ENCODE measurements at regions not wholly inside any gene's neighbourhood (a gene's known extent, or its start where the extent isn't known, plus 50 kb on each side); places are given as distances from the start of the nearest gene placed in this dataset.

GRCh38 chr10:45495438-45496152 lies 121.6 kb downstream of the ALOX5 start:
- peaks cover 13 to 15% of the 10 kb centered on the region in 2 donors for H3K9me3 ChIP-seq (replicated peaks in 1 of 2; ENCODE audit: control insufficient read depth in 1 of 2, insufficient read depth in 1 of 2, low read length in 2 of 2)
- no peaks in the 10 kb centered on the region for H3K36me3 ChIP-seq (replicated peaks in 1 of 2; ENCODE audit: control insufficient read depth in 1 of 2, insufficient read depth in 2 of 2, low read length in 2 of 2)
- no peaks in the 10 kb centered on the region for H3K4me1 ChIP-seq (ENCODE audit: control insufficient read depth in 1 of 2, insufficient read depth in 2 of 2, low read length in 2 of 2)
- DNase-seq: no peak
- intact Hi-C loops (cut with micrococcal nuclease): no loop called here
- peaks cover 12 to 21% (median 20%) of the 10 kb centered on the region in 7 donors for H3K9me3 Mint-ChIP-seq
- H2AFZ ChIP-seq (ENCODE audit: insufficient read depth, low read depth, low read length, poor library complexity, severe bottlenecking): no peak overlapping the region
- no peaks in the 10 kb centered on the region for H3K79me2 ChIP-seq (ENCODE audit: insufficient read depth, low read length)
- peaks cover 7% of the 10 kb centered on the region for H3K4me1 Mint-ChIP-seq
- H3K4me3 ChIP-seq (replicated peaks in 1 of 3; ENCODE audit: low read depth in 2 of 3, low read length in 3 of 3): no peak overlapping the region
- no peaks in the 10 kb centered on the region for H4K20me1 ChIP-seq (ENCODE audit: insufficient read depth, low read length)
- H3K4me2 ChIP-seq (replicated peaks; ENCODE audit: extremely low read depth, low read length, poor library complexity, severe bottlenecking): no peak overlapping the region
- no peak overlapping the region for H3K4me3 Mint-ChIP-seq
- H3K36me3 Mint-ChIP-seq: peaks cover 7% of the 10 kb centered on the region in 2 donors
- no peaks in the 10 kb centered on the region for H3K27me3 ChIP-seq (ENCODE audit: control insufficient read depth in 2 of 2, insufficient read depth in 2 of 2, low read length in 2 of 2)
- H3K27ac Mint-ChIP-seq: no peak overlapping the region
- no peak overlapping the region for H3K9ac ChIP-seq (ENCODE audit: insufficient read depth, low read length, poor library complexity, severe bottlenecking)
- WGBS (ENCODE audit: insufficient coverage): no CpG with 5 or more reads among the region's 2 CpGs
- TF ChIP-seq, protein P1, sequence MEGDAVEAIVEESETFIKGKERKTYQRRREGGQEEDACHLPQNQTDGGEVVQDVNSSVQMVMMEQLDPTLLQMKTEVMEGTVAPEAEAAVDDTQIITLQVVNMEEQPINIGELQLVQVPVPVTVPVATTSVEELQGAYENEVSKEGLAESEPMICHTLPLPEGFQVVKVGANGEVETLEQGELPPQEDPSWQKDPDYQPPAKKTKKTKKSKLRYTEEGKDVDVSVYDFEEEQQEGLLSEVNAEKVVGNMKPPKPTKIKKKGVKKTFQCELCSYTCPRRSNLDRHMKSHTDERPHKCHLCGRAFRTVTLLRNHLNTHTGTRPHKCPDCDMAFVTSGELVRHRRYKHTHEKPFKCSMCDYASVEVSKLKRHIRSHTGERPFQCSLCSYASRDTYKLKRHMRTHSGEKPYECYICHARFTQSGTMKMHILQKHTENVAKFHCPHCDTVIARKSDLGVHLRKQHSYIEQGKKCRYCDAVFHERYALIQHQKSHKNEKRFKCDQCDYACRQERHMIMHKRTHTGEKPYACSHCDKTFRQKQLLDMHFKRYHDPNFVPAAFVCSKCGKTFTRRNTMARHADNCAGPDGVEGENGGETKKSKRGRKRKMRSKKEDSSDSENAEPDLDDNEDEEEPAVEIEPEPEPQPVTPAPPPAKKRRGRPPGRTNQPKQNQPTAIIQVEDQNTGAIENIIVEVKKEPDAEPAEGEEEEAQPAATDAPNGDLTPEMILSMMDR (IDR thresholded peaks at IDR 0.05): no peak
- H3K27me3 Mint-ChIP-seq (ENCODE audit: low read depth in 3 of 3): peaks cover 0 to 3% (median 1%) of the 10 kb centered on the region in 3 donors
- H3K27ac ChIP-seq (ENCODE audit: low read depth in 1 of 2, low read length in 2 of 2): no peak overlapping the region
